Endothelial cell of umbilical vein (primary cell): ENCODE measurements at regions not wholly inside any gene's neighbourhood (a gene's known extent, or its start where the extent isn't known, plus 50 kb on each side); places are given as distances from the start of the nearest gene placed in this dataset.

Experiments
- BruUV-seq: library from RNA; stranded (reverse); fragments of 400-500 nt; replicated peaks from 2 replicates; lab custom pipeline; 2021; lab: Mats Ljungman, UMichigan
- CTCF ChIA-PET: fragments of 300-600, 350-600 bp; sonication (Branson Sonifier 250); formaldehyde crosslinking; loops from one replicate; lab custom pipeline; 2021; ENCODE audit warnings: antibody characterized with exemption, inconsistent platforms; lab: Charles Lee
- POLR2A ChIA-PET: fragments of 300-600, 350-600 bp; sonication (Branson Sonifier 250); formaldehyde crosslinking; loops from one replicate; lab custom pipeline; 2021; ENCODE audit warnings: antibody characterized with exemption, inconsistent platforms; lab: Charles Lee
- DNase-seq: peaks from one replicate; pipeline ENCODE4 v3.0.0-alpha.2; 2011; ENCODE audit warnings: low read depth, low spot score
- FAIRE-seq: peaks from 2 replicates; lab custom pipeline; 2011; peaks lifted over from hg19 to GRCh38; lab: Jason Lieb, UNC
- H2AFZ ChIP-seq: 2 replicates; pipeline ENCODE4 v1.6.0; 2012; ENCODE audit warnings: low read depth, low read length, control low read depth, inconsistent platforms
- H3K27ac ChIP-seq: 2 replicates; pipeline ENCODE4 v1.5.1; 2011; ENCODE audit warnings: low read depth, mild to moderate bottlenecking, control low read depth, low read length, moderate library complexity; ENCODE audit not compliant: insufficient read depth
- H3K27me3 ChIP-seq, 2 experiments: 2 replicates each; pipeline versions ENCODE4 v1.6.0 to v1.6.1; 2011; ENCODE audit warnings: low read length in 2 of 2, mixed read lengths in 1 of 2; ENCODE audit not compliant: control insufficient read depth in 2 of 2, insufficient read depth in 2 of 2
- H3K36me3 ChIP-seq, 2 experiments: 2 replicates in 1 of 2; 3 replicates in 1 of 2; pipeline ENCODE4 v1.5.1; 2011; ENCODE audit warnings: low read length in 2 of 2, mild to moderate bottlenecking in 1 of 2, moderate library complexity in 1 of 2; ENCODE audit not compliant: control insufficient read depth in 2 of 2, insufficient read depth in 2 of 2; ENCODE audit errors: extremely low read depth in 1 of 2
- H3K4me1 ChIP-seq: 3 replicates; pipeline ENCODE4 v1.5.1; 2011; ENCODE audit warnings: mild to moderate bottlenecking, low read length; ENCODE audit not compliant: control insufficient read depth, insufficient read depth; ENCODE audit errors: extremely low read depth
- H3K4me2 ChIP-seq: 2 replicates; pipeline ENCODE4 v1.6.1; 2011; ENCODE audit warnings: low read length, control low read depth, mixed read lengths; ENCODE audit not compliant: insufficient read depth
- H3K4me3 ChIP-seq, 3 experiments: fragments of 200-600 bp in 1 of 3; sonication (generic), shearing (Covaris generic) in 1 of 3; replicated peaks in 1 of 3; 2 replicates each; pipeline ENCODE4 v1.5.1; 2011 to 2016; ENCODE audit warnings: control low read depth in 3 of 3, low read length in 3 of 3, mild to moderate bottlenecking in 2 of 3, inconsistent platforms in 1 of 3, low read depth in 1 of 3, moderate library complexity in 1 of 3; ENCODE audit not compliant: insufficient read depth in 1 of 3
- H3K79me2 ChIP-seq: 2 replicates; pipeline ENCODE4 v1.6.0; 2012; ENCODE audit warnings: low read length, inconsistent platforms; ENCODE audit not compliant: control insufficient read depth, insufficient read depth
- H3K9ac ChIP-seq: replicated peaks from 2 replicates; pipeline ENCODE3; 2011; ENCODE audit warnings: low read length, control low read depth; ENCODE audit not compliant: insufficient read depth; ENCODE audit errors: extremely low read depth
- H3K9me1 ChIP-seq: replicated peaks from 3 replicates; pipeline ENCODE4 v1.6.0; 2011; ENCODE audit warnings: mild to moderate bottlenecking, low read length; ENCODE audit not compliant: control insufficient read depth, insufficient read depth; ENCODE audit errors: extremely low read depth
- H3K9me3 ChIP-seq: replicated peaks from 2 replicates; pipeline ENCODE4 v1.5.1; 2012; ENCODE audit warnings: low read length, inconsistent platforms; ENCODE audit not compliant: control insufficient read depth, insufficient read depth
- H4K20me1 ChIP-seq: replicated peaks from 2 replicates; pipeline ENCODE3; 2011; ENCODE audit warnings: mild to moderate bottlenecking, low read length; ENCODE audit not compliant: control insufficient read depth, insufficient read depth; ENCODE audit errors: extremely low read depth
- CTCF ChIP-seq, 2 donors: IDR thresholded peaks; 1 replicate in 1 of 2; 2 replicates in 1 of 2; pipeline ENCODE4 v1.5.1; 2011; ENCODE audit warnings: low read length in 2 of 2, mild to moderate bottlenecking in 2 of 2, moderate library complexity in 2 of 2, control low read depth in 1 of 2, inconsistent platforms in 1 of 2, low read depth in 1 of 2; ENCODE audit not compliant: insufficient read depth in 1 of 2; ENCODE audit errors: extremely low read depth in 1 of 2
- EZH2 ChIP-seq: IDR thresholded peaks from 2 replicates; pipeline ENCODE4 v1.6.1; 2012; ENCODE audit warnings: borderline replicate concordance, low read depth, mild to moderate bottlenecking, moderate library complexity, low read length, inconsistent platforms; ENCODE audit not compliant: severe bottlenecking
- FOS ChIP-seq: IDR thresholded peaks from 2 replicates; pipeline ENCODE4 v1.6.1; 2011; ENCODE audit warnings: mild to moderate bottlenecking, low read length, moderate library complexity, borderline replicate concordance; ENCODE audit not compliant: insufficient read depth
- GATA2 ChIP-seq: IDR thresholded peaks from 2 replicates; pipeline ENCODE4 v1.7.0; 2011; ENCODE audit warnings: low read depth, mild to moderate bottlenecking, moderate library complexity, mixed read lengths, low read length; ENCODE audit not compliant: insufficient read length, insufficient read depth
- JUN ChIP-seq: IDR thresholded peaks from 2 replicates; pipeline ENCODE4 v1.6.1; 2011; ENCODE audit warnings: borderline replicate concordance, low read depth; ENCODE audit not compliant: insufficient read length, insufficient read depth
- MAX ChIP-seq: IDR thresholded peaks from 2 replicates; pipeline ENCODE4 v1.6.1; 2011; ENCODE audit not compliant: insufficient read depth, insufficient read length
- MYC ChIP-seq: IDR thresholded peaks from one replicate; pipeline ENCODE4 v1.6.1; 2011; ENCODE audit warnings: mild to moderate bottlenecking, low read depth, low read length
- POLR2A ChIP-seq: IDR thresholded peaks from 2 replicates; pipeline ENCODE4 v1.6.1; 2012; ENCODE audit warnings: low read depth, mild to moderate bottlenecking, control low read depth, low read length
- POLR2AphosphoS5 ChIP-seq: IDR thresholded peaks from 2 replicates; pipeline ENCODE4 v1.6.1; 2012; ENCODE audit warnings: low read depth, mild to moderate bottlenecking, control low read depth, low read length, moderate library complexity; ENCODE audit not compliant: insufficient read depth
- dilution Hi-C: fragments of 300-500 bp; cut with MboI; formaldehyde crosslinking; loops from one replicate; pipeline ENCODE4 v1.15.0; 2019; ENCODE audit warnings: low sequenced_read_pairs; ENCODE audit not compliant: extremely low pct_ligation_motif_present
- intact Hi-C: fragments of 100-400 bp; cut with micrococcal nuclease; formaldehyde crosslinking; loops from one replicate; pipeline ENCODE4 v1.10.0; 2022

DNA sequence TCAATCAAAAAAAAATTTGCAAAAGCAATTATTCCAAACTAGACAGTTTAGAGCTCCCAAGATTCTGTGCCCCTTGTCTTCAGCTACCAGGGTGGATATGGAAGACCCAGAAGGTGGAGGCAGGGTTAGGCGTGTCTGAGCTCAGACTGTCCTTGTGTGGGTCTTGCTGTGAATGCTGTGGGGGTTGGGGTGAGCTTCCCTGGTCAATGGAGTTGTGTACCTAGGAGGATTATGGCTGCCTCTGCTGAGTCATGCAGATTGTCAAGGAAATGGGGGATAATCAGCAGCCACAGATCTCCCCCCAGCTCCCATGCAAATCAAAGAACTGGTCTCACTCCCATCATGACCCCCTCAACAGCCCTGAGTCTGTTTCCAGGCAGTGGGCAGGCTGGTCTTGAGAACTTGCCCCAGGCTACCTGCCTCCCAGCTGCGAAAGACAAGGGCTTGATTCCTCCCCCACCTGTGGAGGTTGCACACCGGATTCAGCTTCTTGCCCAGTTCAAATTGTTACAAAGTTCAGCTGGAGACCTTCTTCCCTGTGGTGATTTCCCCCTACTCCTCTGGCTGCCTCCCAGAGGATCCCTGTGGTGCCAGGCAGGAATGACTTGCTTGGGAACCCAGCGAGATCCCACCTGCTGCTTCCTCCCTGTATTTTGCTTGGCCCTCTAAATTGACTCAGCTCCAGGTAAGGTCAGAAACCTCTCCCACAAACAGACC is 77.0 kb downstream of the RAD51AP2 start:
- no peaks in the 10 kb centered on the region for H3K4me1 ChIP-seq
- no peak for TF ChIP-seq FOS
- TF ChIP-seq CTCF (IDR thresholded peaks at IDR 0.05; ENCODE audit: extremely low read depth in 1 of 2, insufficient read depth in 1 of 2, low read depth in 1 of 2, low read length in 2 of 2), result no peak
- no peak overlapping the region for H3K9ac ChIP-seq
- DNase-seq (no peak), FAIRE-seq (no peak)
- H3K27ac ChIP-seq, result no peak overlapping the region
- no peaks in the 10 kb centered on the region for H3K79me2 ChIP-seq
- intact Hi-C loops (no loop called here), dilution Hi-C loops (no loop called here)
- H3K4me3 ChIP-seq, result no peak overlapping the region
- CTCF ChIA-PET, result no interaction called here
- BruUV-seq, result no TSS peak
- H2AFZ ChIP-seq, result no peak overlapping the region
- no peaks in the 10 kb centered on the region for H4K20me1 ChIP-seq
- no peaks in the 10 kb centered on the region for H3K9me1 ChIP-seq
- POLR2A ChIA-PET, result no interaction called here
- H3K27me3 ChIP-seq, result no peaks in the 10 kb centered on the region
- H3K36me3 ChIP-seq, result no peaks in the 10 kb centered on the region
- no peak overlapping the region for H3K4me2 ChIP-seq
- H3K9me3 ChIP-seq, result no peaks in the 10 kb centered on the region

- Histone ChIP-seq H3K9me3 (no peaks in the 10 kb centered on the region), H3K4me3 (no peak overlapping the region), H3K4me2 (no peak overlapping the region), H3K27me3 (no peaks in the 10 kb centered on the region), H4K20me1 (no peaks in the 10 kb centered on the region), H3K9me1 (no peaks in the 10 kb centered on the region), H3K4me1 (no peaks in the 10 kb centered on the region), H3K27ac (no peak overlapping the region), H3K36me3 (no peaks in the 10 kb centered on the region), H3K9ac (no peak overlapping the region), H2AFZ (no peak overlapping the region), H3K79me2 (no peaks in the 10 kb centered on the region)
- intact Hi-C loops (no loop called here), dilution Hi-C loops (no loop called here)
- POLR2A ChIA-PET, result no interaction called here
- TF ChIP-seq POLR2AphosphoS5, result no peak
- no peak for TF ChIP-seq MAX
- TF ChIP-seq GATA2, result no peak
- no peak for TF ChIP-seq MYC
- no peak for TF ChIP-seq POLR2A
- TF ChIP-seq JUN, result no peak
- no peak for TF ChIP-seq FOS
- TF ChIP-seq EZH2, result no peak
- TF ChIP-seq CTCF (IDR thresholded peaks at IDR 0.05; ENCODE audit: extremely low read depth in 1 of 2, insufficient read depth in 1 of 2, low read depth in 1 of 2, low read length in 2 of 2), result no peak
- no peak for FAIRE-seq
- no peak for DNase-seq
- CTCF ChIA-PET, result no interaction called here
- no TSS peak for BruUV-seq
These were observed 87.9 kb downstream of the RAD51AP2 start for GRCh38 chr2:17430326-17430725.
